NOMO-1 treated with DMSO at 0.1 percent for 48 hours (cell line): ENCODE measurements at regions not wholly inside any gene's neighbourhood (a gene's known extent, or its start where the extent isn't known, plus 50 kb on each side); places are given as distances from the start of the nearest gene placed in this dataset.

Experiments used
- DNase-seq: peaks from one replicate; lab custom pipeline; 2025; ENCODE audit not compliant: unreplicated experiment; lab: John Stamatoyannopoulos, UW

DNA sequence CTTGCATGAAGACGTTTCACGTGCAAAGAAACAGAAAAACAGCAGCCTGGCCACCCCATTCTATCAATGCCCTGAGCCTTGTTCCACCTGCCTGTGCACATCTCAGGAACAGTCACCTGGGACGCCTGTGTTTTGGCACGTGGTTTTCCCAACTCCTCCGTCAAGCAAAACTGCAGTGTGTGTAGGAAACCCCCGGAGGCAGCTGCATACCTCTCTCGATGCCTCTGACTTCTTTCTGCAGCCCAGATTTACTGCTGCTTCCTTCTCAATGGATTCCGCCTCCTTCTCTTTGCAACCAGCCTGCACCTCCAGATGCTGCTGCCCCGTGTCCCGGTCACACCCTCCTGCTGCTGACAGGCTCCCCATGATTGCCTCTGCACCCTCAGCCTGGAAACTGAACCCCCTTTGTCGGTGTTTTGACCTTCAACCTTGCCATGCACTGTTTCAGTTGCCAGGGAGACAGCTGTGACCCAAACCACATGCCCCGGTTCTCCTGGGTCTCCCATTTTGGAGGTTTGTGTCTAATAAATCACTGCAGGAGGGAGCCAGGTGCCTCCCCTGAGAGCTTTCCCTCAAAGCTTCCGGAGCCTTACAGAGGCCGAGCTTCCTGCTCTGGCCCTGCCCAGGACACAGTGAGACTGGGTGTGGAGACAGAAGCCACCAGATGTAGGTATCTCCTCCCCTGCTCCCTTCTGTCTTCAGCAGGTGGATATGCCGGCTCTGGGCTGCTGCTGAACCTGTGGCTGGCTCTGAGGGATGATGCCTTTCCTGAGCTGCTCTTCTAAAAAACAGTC lies 395.5 kb upstream of the IRX1 start:
- no peak for DNase-seq

DNA sequence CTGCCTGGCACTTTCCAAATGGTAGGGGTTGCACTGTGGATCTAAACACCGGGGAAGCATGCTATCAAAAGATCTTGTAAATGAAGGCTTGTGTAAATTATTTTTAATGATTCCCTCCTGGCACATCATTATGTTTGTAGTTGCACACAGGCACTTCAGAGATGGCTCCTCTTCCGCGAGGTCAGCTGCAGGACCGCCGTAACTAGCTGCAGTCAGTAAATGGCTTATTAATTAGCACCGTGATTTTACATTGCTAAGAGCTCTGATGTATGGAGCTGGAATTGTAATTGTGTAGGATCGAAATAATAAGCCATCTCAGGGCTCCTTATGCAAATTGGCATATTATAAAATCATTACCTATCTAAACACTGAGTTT lies 397.6 kb upstream of the IRX1 start:
- DNase-seq, result no peak

DNA sequence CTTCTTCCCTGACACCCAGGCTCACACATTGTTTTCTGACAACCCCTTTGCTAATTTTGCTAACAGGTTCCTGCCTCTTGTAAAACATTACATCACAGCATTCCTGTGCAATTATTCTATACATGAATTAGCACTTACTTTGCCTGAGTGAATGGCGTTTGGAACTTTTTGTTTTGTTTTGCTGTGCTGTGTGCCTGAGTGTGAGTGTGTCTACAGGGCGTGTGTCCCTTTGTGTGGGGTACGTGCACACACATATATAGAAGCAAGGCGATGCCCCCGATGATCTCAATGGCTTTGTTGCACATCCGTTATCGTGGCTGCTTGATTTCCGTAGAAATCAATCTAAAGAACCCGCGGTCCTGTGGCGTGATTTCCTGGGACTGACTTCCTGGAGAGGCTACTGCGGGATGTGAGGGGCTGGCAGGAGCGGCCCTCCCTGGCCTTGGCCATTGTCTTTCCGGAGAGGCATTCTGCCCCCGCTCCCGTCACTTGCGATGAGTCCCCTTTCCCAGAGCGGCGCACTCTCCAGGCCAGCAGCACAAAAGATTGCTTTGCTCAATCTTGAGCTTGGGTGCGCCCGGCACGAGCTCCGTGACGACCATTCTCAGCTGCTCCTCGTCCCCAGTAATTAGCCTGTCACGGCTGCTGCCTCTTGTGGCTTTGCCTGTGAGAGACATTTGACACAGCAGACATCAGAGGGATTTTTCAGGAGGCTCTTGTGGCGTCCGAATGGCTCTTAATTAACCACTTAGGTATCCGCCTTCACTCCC lies 398.1 kb upstream of the IRX1 start:
- DNase-seq, result no peak

DNA sequence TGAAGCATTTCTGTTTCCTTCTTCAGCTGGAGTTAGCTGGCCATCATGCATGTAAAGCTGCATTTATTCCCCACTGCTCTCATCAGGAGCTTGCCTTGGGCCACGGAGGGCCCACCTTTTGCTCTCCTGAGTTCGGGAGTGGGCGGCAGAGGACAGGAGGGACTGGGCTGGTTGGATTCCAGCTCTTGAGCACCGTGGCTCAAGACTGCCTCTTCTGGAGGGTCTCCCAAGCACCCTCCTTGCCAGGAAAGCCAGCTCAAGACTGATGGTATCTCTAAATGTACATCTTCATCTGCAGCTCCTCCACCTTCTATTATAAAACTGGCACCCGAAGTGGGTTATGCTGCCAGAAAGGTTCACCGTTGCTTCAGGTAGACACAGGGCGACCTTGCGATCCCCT lies 399.6 kb upstream of the IRX1 start:
- no peak for DNase-seq

DNA sequence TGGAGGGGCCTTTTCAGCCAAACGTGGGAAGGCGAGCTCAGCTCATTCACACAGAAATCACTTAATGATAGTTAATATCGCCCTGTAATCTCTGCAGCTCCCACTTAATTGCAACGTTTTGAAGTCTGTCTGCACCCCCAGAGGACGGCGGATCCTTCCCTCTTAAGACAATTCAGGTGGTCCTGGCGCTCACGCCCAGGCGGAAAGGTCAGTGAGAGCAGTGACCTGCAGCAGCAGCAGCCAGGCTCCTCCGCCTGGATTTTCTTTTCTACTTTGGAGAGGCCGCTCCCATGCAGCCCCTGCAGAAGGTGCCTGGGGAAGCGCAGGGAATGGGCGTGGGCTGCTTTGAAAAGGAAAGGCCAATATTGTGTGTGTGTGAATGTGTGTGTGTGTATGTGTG lies 400.9 kb upstream of the IRX1 start:
- no peak for DNase-seq

DNA sequence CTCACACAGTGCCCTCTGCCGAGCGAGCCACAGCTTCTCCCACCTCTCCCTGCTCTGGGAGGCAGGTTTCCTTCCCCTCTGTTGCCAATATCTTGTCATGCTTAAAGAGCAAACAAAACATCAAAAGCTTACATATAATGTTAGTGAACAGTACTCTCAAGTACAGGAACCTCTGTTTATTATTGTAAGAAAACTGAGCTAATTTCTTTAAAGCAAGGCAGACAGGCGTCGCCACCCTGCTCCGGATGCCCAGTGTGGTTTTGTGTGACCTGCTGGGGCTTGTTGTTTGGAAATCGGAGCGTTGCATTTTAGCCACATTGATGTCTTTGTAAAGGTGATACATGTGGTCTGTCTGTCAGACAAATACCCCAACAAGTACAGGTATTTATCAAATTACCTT lies 401.4 kb upstream of the IRX1 start:
- DNase-seq, result no peak

DNA sequence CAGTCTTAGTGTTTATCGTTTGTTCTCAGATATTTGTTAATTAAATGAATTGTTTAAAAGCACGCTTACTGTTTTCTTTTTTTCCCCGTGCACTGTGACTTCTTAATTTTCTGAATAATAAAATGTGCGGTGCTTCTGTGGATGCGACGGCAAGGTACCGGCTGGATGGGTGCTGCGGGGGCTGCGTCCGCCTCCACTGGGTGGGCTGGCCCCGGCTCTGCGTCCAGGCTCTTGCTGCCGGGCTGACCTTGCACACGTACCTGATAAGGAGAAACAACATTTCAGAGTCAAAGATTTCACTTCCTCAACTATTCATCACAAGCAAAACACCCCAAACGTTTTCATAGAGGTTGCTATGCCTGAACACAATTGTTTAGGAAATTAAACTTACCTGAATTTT lies 404.0 kb upstream of the IRX1 start:
- no peak for DNase-seq

DNA sequence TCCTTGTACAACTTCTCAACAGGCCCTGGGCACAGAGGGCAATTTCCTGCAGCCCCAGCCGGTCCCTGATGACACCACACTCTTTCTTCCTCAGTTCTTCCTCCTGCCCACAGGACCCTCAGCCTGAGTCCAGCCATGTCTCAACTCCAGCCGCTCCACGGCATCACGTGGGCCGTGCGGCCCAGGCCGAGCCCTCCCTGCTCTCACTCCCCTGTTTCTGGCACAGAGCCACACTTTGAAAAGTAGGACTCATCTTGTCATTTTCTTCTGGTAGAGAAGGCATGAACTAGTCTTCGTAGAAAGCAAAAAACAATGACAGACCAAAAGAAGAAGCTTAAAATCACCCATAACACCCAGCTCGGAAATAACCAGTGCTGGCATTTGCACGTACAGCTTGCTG lies 404.7 kb upstream of the IRX1 start:
- no peak for DNase-seq

DNA sequence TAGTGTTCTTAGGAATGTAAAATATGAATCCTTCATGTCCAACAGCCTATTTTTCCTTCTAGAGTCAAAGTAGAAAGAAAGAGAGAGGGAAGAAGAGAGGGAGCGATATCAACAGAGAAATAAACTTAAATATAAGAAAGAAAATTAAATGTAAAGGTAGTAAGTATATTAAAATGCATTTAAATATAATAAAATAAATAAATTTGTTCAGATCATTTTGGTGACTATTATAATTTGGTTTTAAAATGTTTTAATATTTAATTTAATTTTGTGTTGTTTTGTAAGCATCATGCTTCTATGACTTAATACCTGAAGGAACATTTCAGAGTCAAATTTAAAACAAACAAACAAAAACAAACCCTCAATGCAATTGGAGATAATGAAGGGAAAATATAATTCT lies 405.2 kb upstream of the IRX1 start:
- DNase-seq, result no peak

DNA sequence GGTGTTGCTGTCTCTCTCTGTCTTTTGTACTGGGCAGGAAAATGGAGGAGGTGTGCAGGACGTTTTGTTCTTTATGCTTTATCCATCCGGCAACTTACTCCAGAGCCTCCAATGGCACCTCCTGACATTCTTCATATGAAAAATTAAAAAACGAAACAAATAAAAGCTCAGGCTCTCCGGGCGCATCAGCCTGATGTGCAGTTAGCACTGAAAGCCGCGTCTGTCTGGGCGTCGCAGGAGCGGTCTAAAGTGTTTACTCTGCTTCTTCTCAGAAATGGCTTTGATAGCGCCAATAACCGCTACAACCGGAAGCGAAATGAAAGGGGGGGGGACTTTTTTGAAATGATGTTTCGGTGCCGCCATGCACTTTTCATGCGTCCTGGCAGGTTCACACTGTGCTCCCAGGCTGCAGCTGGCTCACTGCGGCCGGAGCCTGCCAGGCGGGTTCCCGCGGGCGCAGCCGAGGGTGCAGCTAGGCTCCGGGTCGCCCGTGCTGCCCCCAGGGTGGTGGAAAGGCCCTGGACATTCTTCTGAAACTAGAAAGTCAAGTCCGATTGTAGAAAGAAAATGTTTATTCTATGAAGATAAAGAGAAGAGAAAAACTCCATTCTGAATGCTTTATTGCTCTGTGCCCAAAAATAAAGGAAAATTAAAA lies 407.7 kb upstream of the IRX1 start:
- DNase-seq, result no peak

DNA sequence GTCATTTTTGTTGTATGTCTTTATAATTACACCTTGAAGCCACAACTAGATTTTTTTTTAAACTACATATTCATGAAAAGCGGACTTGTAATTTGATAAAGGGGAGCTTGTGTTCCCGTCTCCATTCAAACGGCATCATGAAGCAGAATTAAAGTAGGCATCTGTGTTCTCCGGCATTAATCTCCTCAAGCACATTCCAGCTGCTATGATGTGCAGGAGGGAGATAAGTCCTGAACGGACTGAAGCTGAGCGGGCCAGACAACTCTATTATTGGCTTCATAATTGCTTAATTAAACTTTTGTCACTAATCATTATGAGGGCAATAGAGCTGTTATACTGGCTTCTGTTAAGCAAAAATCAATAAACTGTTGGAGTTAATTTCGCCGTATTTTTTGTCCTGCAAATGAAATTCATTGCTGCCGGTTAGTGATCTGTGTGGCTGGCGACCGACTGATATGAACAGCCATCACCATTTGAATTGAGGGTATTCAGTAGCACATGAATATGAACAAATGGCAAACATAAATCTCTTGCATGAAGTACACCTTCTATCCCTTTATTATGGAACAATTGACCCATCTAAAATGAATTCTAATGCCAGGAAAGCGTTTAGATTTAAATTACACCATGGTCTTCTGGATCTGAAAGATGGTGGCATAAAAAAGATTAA lies 408.8 kb upstream of the IRX1 start:
- DNase-seq, result no peak

DNA sequence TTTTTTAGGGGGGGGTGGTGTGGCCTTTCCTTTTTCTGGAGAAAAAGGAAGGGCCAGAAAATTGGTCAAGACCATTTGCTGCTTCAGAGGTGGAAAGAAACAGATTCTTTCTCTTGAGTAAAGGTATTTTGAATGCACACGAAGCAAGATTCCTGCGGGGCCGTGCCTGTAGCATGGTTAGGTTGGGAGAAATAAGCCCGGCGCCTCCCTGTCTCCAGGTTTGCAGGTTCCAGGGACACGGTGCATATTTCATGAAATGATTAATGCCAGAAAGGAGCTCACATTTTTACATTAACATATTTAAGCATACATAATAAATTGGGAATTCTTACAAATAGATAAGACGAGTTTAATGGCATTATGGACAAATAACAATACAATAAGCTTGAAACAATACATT lies 409.5 kb upstream of the IRX1 start:
- DNase-seq, result no peak

DNA sequence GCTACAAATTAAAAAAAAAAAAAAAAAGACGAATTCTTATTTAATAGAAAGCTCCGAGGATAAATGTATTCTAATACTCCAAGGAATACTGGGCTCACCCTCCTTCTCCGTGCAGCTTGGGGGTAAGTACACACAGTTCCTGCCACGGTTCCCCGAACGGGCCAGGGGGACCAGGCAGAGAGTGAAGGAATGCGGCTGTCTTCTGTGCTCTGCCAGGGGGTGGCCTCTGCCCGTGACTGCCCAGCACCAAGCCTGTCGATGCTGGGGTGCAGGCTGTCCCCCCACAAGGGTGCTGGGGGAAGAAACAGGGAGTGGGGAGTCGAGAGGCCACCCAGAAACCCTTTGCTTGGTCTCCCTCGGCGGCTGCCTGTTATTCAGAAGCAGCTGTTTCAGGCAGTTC lies 410.1 kb upstream of the IRX1 start:
- DNase-seq, result no peak

DNA sequence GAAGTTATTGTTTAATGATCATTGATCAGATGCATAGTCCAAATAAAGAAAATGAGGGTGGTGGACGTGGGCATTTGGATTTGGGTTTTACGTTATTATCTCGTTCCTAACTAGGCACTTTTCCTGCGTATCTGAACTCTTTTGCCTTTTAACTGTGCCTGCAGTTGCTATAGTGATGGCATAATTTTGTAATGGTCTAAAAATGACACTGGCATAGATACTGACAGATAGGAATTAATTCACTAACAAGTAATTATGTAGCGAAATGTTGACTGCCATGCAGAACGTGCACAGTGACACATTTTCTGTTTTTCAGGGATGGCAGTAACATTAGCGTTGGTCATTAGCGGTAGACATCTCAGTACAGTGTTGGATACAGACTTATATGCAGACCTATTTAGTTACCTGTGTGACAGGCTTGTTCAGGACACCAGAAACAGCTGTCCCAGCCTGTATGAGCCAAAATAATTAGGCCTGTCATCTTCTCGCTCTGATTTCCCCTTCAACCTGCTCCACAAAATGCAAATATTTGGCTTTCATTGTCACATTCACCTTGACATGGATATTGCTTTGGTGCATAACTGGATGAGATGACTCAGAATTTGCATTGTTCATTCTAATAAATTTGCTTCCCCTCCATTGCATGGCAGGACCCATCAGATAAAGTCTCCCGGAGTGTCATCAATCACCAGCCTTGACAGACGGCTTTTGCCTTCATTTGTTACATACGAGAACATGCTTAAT lies 413.3 kb upstream of the IRX1 start:
- DNase-seq, result no peak

DNA sequence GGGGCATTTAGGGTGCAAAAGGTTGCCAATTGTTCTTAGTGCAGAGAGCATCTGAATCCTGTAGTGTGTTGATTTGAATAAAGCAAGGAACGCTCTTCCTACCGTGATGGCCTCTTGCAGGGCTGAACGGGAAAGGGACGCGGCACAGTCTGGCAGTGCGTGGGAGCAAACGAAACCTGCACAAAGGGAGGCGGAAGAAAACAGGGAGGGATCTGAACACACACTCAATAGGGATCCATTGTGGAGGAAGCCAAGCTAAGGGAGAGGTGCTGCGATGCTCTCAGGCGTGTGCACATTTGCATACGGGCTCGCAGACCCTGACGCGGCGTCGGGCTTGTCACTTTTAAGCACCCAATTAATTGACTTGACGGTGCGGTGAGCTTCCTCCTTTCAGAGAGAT lies 414.0 kb upstream of the IRX1 start:
- no peak for DNase-seq

DNA sequence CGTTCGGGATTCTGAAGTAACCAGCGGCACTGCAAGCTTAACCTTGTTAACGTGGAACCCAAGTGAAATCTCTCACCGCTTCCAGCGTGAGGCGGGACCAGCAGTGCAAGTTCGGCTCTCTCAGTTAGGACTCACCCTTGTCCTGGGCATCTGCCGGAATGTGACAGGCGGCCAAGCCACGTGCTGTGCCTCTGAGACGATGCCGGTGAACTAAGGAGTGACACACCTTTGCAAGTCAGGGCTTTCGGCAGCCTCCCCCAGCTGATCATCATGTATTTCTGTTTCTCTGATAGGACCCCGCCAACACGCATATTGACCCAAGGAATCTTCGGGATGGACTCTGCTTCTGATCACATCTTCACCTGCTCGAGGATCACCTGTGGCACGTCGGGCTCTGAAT lies 415.0 kb upstream of the IRX1 start:
- DNase-seq, result no peak

DNA sequence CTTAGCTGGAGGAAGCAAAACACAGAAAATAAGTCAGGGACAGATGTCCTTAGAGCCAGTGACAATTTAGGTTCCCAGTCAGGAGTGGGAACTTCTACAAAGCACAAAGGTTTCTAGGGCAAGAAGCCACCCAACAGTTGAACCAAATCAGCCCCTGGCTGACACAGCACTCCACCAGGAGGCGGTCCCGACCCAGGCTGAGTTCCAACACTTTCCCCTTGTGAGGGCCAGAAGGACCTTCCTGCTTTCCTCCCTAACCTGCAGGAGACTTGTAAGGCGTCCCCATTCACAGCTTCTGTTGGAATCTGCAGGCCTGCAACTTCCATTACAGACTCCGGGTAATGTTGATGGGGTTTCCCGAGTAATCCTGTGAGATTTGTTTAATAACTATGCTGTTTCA lies 416.4 kb upstream of the IRX1 start:
- DNase-seq, result no peak

DNA sequence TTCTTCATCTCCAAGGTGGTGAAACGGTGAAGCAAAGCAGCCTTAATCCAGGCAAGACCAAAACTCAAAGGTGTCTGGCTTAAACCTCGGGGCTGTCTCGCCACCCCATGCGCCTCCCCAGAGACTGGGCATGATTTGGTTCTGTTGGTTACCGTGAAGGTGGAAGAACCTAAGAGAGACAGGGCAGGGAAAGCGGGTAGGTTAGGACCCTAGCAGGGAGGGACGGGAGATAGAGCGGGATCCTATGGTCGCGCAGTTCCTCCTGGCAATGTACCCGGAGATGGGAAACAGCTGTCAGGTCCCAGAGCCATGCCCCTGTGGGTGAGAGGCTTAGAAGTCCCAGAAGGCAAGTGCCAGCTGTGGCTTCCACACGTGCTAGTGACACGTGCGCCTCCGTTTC lies 418.3 kb upstream of the IRX1 start:
- no peak for DNase-seq

DNA sequence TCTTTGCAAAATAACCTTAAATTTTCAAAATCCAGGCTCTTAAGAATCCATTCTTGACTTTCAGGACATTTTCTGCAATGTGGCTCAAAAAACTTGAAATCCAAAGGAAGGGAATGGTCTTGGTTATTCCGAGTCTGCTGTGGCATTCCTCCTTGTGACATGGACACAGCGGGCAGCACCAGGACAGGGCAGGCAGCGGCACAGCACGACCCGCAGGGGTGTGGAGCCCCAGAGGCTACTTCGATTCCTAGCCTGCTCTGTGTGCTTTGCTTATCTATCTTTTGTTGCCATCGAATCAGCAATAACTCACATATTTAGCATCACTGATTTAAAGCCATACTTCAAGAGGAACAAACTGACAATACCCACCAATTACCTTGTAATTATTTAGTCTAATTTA lies 420.2 kb upstream of the IRX1 start:
- DNase-seq, result no peak

DNA sequence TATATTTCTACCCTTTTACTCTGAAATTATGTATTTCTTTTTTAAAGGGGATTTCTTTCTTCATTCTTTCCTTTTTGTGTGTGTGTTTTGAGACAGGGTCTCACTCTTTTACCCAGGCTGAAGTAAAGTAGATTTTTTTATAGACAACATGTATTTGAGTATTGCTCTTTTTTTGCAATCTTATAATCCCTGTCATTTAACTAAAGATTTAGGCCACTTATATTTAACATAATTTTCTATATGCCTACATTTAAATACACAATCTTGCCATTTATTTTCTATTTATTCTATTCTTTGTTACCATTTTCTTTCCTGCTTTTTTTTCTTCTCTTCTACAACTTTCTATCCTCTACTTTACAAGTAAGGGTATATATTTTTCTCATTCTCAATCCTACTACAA lies 416.0 kb upstream of the IRX2 start:
- DNase-seq, result no peak

DNA sequence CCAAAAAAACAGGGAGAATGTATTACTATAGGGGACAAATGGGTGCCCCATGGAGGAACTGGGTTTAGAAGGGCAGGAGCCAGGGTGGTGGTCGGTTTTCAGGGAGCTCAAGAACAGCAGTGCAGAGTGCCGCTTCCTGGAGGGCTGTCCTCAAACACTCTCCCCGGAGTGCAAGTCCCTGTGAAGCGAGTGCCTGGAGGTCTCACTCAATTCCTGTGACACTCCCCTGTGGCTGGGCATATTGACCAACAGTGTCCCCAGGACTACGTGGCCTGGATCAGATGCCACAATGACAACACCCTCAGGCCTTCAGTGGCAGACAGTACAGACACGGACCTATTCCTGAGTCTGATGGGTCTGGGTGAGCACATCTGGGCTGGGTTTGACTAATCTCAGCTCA lies 412.1 kb upstream of the IRX2 start:
- DNase-seq, result no peak
